COLO829 (cell line): ENCODE measurements at regions not wholly inside any gene's neighbourhood (a gene's known extent, or its start where the extent isn't known, plus 50 kb on each side); places are given as distances from the start of the nearest gene placed in this dataset.

Source experiments
- DNase-seq: peaks from one replicate; pipeline ENCODE4 v3.0.0; 2012; ENCODE audit warnings: low spot score

- DNase-seq: no peak
Measured at GRCh38 chr3:139732729-139733128, 55.0 kb upstream of the NMNAT3 start.

- DNase-seq: no peak
Measured at GRCh38 chr3:139729300-139729699, 51.5 kb upstream of the NMNAT3 start.

- DNase-seq: no peak
Measured at GRCh38 chr3:139728414-139728813, 50.6 kb upstream of the NMNAT3 start.
